KMS-11 (cell line): ENCODE measurements at regions not wholly inside any gene's neighbourhood (a gene's known extent, or its start where the extent isn't known, plus 50 kb on each side); places are given as distances from the start of the nearest gene placed in this dataset.

ENCODE experiments used
- H2AFZ ChIP-seq: fragments of 200-600 bp; sonication (generic); 2 replicates; pipeline ENCODE4 v1.6.1; 2016; ENCODE audit warnings: antibody characterized with exemption, mixed run types, low read depth
- H3K27ac ChIP-seq: fragments of 200-600 bp; sonication (generic); 2 replicates; pipeline ENCODE4 v1.6.1; 2016; ENCODE audit warnings: mild to moderate bottlenecking, mixed run types
- H3K27me3 ChIP-seq: fragments of 200-600 bp; sonication (generic); 2 replicates; pipeline ENCODE4 v1.6.1; 2017; ENCODE audit warnings: mild to moderate bottlenecking, low read depth, mixed run types, moderate library complexity; ENCODE audit not compliant: insufficient read depth
- H3K36me3 ChIP-seq: fragments of 200-600 bp; sonication (generic); 2 replicates; pipeline ENCODE4 v1.6.1; 2017; ENCODE audit warnings: mild to moderate bottlenecking, mixed run types; ENCODE audit not compliant: insufficient read depth
- H3K4me1 ChIP-seq: fragments of 200-600 bp; sonication (generic); 2 replicates; pipeline ENCODE4 v1.6.1; 2016; ENCODE audit warnings: mild to moderate bottlenecking, low read depth, mixed run types; ENCODE audit not compliant: poor library complexity, severe bottlenecking
- H3K4me2 ChIP-seq: fragments of 200-600 bp; sonication (generic); 2 replicates; pipeline ENCODE4 v1.7.0; 2016; ENCODE audit warnings: mild to moderate bottlenecking, mixed run types
- H3K4me3 ChIP-seq: fragments of 200-600 bp; sonication (generic); IDR thresholded peaks from 2 replicates; pipeline ENCODE4 v1.6.1; 2017; ENCODE audit warnings: low read depth, low read length, mixed read lengths; ENCODE audit not compliant: insufficient read depth
- H3K79me2 ChIP-seq: fragments of 200-600 bp; sonication (generic); 2 replicates; pipeline ENCODE4 v1.6.1; 2016; ENCODE audit warnings: low read depth, mixed run types; ENCODE audit not compliant: insufficient read depth
- H3K9ac ChIP-seq: fragments of 200-600 bp; sonication (generic); 2 replicates; pipeline ENCODE4 v1.6.1; 2016; ENCODE audit warnings: mild to moderate bottlenecking, mixed run types
- H4K20me1 ChIP-seq: fragments of 200-600 bp; sonication (generic); 2 replicates; pipeline ENCODE4 v1.6.1; 2016; ENCODE audit warnings: mild to moderate bottlenecking, mixed run types; ENCODE audit not compliant: insufficient read depth
- CTCF ChIP-seq: fragments of 200-600 bp; sonication (generic); conservative IDR thresholded peaks from 2 replicates; pipeline ENCODE4 v1.6.1; 2017; ENCODE audit warnings: low read depth, mild to moderate bottlenecking, antibody characterized with exemption, low read length, moderate library complexity, mixed read lengths

- Histone ChIP-seq H4K20me1 (no peaks in the 10 kb centered on the region), H3K4me3 (no peak overlapping the region), H3K9ac (no peak overlapping the region), H3K36me3 (no peaks in the 10 kb centered on the region), H3K27ac (no peak overlapping the region), H3K79me2 (no peaks in the 10 kb centered on the region), H2AFZ (no peak overlapping the region), H3K4me2 (no peak overlapping the region), H3K4me1 (no peaks in the 10 kb centered on the region), H3K27me3 (no peaks in the 10 kb centered on the region)
- no peak for TF ChIP-seq CTCF
Observed at GRCh38 chr2:207459990-207460757, 69.6 kb upstream of the CREB1 start.

DNA sequence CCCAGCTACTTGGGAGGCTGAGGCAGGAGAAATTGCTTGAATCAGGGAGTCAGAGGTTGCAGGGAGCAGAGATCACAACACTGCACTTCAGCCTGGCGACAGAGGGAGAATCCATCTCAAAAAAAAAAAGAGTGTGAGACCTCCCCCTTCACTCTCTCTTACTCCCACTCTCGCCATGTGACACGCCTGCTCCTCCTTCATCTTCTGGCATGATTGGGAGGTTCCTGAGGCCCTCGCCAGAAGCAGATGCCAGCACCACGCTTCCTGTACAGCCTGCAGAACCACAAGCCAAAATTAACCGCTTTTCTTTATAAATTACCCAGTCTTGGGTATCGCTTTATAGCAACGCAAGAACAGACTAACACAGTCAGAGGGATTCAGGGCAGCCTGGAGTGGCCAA, 66.3 kb upstream of the CREB1 start:
- no peak overlapping the region for H2AFZ ChIP-seq
- no peak overlapping the region for H3K4me2 ChIP-seq

DNA sequence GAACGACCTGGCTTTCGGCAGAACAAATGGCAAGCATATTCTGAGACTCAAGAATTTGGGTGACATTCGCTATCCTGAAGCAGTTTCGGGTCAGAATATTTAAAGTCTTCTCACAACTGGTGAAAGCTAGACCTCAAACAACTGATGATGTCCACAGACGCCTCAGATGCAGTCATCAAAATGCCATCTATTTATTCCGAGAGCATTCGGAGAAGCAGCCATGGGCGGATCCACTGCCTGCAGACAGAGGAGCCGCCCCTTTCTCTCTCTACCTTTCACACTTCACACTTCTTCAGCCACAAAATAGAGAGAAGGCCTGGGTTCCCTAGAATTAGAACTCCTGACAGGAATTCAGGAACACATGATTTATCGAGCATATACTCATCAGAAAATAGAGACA, 65.8 kb upstream of the CREB1 start:
- Histone ChIP-seq H3K79me2 (no peaks in the 10 kb centered on the region), H3K9ac (no peak overlapping the region), H3K4me2 (no peak overlapping the region), H3K4me1 (no peaks in the 10 kb centered on the region), H3K27me3 (no peaks in the 10 kb centered on the region), H3K36me3 (no peaks in the 10 kb centered on the region), H3K4me3 (no peak overlapping the region), H3K27ac (no peak overlapping the region), H4K20me1 (no peaks in the 10 kb centered on the region), H2AFZ (no peak overlapping the region)
- TF ChIP-seq CTCF: no peak

More for the DNA sequence above, 66.3 kb upstream of the CREB1 start:
- Histone ChIP-seq H3K9ac (no peak overlapping the region), H3K27ac (no peak overlapping the region), H3K36me3 (no peaks in the 10 kb centered on the region), H3K27me3 (no peaks in the 10 kb centered on the region), H4K20me1 (no peaks in the 10 kb centered on the region), H3K79me2 (no peaks in the 10 kb centered on the region), H3K4me3 (no peak overlapping the region), H3K4me1 (no peaks in the 10 kb centered on the region)
- no peak for TF ChIP-seq CTCF

DNA sequence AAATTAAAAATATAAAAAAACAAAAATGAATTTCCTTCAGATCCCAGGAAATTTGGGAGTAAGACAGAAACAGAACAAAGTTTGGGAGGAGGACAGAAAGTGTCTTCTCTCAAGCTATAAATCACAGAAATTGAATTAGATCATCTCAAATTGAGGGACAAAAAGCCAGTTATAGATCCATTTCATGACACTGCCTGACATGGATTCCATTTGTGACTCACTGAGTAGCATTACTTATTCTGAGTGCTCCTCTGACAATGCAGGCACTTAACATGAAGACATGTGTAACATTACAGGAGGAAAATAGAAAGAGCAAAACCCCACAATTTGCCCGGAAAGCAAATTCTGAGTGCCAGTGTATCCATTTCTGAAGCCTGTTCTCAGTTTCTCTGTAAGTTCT, 63.9 kb upstream of the CREB1 start:
- Histone ChIP-seq H3K4me1 (no peaks in the 10 kb centered on the region), H3K4me3 (no peak overlapping the region), H3K79me2 (no peaks in the 10 kb centered on the region), H3K36me3 (no peaks in the 10 kb centered on the region), H3K27ac (no peak overlapping the region), H3K27me3 (no peaks in the 10 kb centered on the region), H2AFZ (no peak overlapping the region), H3K4me2 (no peak overlapping the region), H3K9ac (no peak overlapping the region), H4K20me1 (no peaks in the 10 kb centered on the region)
- TF ChIP-seq CTCF: no peak
